OCI-LY7 (cell line): ENCODE measurements at regions not wholly inside any gene's neighbourhood (a gene's known extent, or its start where the extent isn't known, plus 50 kb on each side); places are given as distances from the start of the nearest gene placed in this dataset.

ENCODE experiments used
- EZH2phosphoT487 ChIP-seq: fragments of 200-600 bp; sonication (generic); IDR thresholded peaks from 2 replicates; pipeline ENCODE4 v1.6.1; 2018; ENCODE audit warnings: low read depth, borderline replicate concordance, mild to moderate bottlenecking, mixed run types, antibody characterized with exemption, low read length, moderate library complexity, mixed read lengths
- TF ChIP-seq, protein P1 (sequence below): fragments of 200-600 bp; sonication (generic); conservative IDR thresholded peaks from 2 replicates; pipeline ENCODE4 v1.5.1; 2014; ENCODE audit warnings: mild to moderate bottlenecking, antibody characterized with exemption, low read length, moderate library complexity, mixed read lengths

DNA sequence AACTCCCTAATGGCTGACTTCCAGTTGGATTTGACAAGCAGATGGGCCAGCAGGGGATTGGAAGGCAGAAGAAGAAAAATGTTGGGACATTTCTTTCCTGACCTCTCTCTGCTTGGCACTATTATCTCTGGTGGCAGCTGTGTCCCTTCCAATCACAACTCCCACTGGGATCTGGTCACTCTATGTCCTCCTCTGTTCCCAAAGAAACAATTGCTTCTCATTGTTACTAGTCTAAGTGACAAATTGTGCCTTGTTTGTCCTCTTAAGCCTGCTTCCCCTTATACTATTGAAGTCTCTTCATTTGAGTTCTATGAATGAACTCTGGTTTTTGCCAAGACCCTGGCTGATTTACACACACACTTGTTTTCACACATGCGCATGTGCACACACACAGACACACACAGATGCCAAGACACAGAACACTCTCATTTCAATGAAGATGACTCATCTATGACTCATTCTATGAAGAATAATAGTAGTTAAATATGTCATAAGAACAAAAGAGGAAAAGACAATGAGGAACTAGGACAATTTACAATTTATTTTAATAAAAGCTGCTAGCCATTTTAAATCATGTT lies 83.0 kb upstream of the FAR2 start:
- TF ChIP-seq, protein P1, sequence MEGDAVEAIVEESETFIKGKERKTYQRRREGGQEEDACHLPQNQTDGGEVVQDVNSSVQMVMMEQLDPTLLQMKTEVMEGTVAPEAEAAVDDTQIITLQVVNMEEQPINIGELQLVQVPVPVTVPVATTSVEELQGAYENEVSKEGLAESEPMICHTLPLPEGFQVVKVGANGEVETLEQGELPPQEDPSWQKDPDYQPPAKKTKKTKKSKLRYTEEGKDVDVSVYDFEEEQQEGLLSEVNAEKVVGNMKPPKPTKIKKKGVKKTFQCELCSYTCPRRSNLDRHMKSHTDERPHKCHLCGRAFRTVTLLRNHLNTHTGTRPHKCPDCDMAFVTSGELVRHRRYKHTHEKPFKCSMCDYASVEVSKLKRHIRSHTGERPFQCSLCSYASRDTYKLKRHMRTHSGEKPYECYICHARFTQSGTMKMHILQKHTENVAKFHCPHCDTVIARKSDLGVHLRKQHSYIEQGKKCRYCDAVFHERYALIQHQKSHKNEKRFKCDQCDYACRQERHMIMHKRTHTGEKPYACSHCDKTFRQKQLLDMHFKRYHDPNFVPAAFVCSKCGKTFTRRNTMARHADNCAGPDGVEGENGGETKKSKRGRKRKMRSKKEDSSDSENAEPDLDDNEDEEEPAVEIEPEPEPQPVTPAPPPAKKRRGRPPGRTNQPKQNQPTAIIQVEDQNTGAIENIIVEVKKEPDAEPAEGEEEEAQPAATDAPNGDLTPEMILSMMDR, result no peak
- TF ChIP-seq EZH2phosphoT487, result no peak
